Endothelial cell of umbilical vein (primary cell): ENCODE measurements at regions not wholly inside any gene's neighbourhood (a gene's known extent, or its start where the extent isn't known, plus 50 kb on each side); places are given as distances from the start of the nearest gene placed in this dataset.

ENCODE experiments used
- BruUV-seq: library from RNA; stranded (reverse); fragments of 400-500 nt; replicated peaks from 2 replicates; lab custom pipeline; 2021; lab: Mats Ljungman, UMichigan
- CTCF ChIA-PET: fragments of 300-600, 350-600 bp; sonication (Branson Sonifier 250); formaldehyde crosslinking; loops from one replicate; lab custom pipeline; 2021; ENCODE audit warnings: antibody characterized with exemption, inconsistent platforms; lab: Charles Lee
- POLR2A ChIA-PET: fragments of 300-600, 350-600 bp; sonication (Branson Sonifier 250); formaldehyde crosslinking; loops from one replicate; lab custom pipeline; 2021; ENCODE audit warnings: antibody characterized with exemption, inconsistent platforms; lab: Charles Lee
- DNase-seq: peaks from one replicate; pipeline ENCODE4 v3.0.0-alpha.2; 2011; ENCODE audit warnings: low read depth, low spot score
- FAIRE-seq: peaks from 2 replicates; lab custom pipeline; 2011; peaks lifted over from hg19 to GRCh38; lab: Jason Lieb, UNC
- H2AFZ ChIP-seq: 2 replicates; pipeline ENCODE4 v1.6.0; 2012; ENCODE audit warnings: low read depth, low read length, control low read depth, inconsistent platforms
- H3K27ac ChIP-seq: 2 replicates; pipeline ENCODE4 v1.5.1; 2011; ENCODE audit warnings: low read depth, mild to moderate bottlenecking, control low read depth, low read length, moderate library complexity; ENCODE audit not compliant: insufficient read depth
- H3K27me3 ChIP-seq, 2 experiments: 2 replicates each; pipeline versions ENCODE4 v1.6.0 to v1.6.1; 2011; ENCODE audit warnings: low read length in 2 of 2, mixed read lengths in 1 of 2; ENCODE audit not compliant: control insufficient read depth in 2 of 2, insufficient read depth in 2 of 2
- H3K36me3 ChIP-seq, 2 experiments: 2 replicates in 1 of 2; 3 replicates in 1 of 2; pipeline ENCODE4 v1.5.1; 2011; ENCODE audit warnings: low read length in 2 of 2, mild to moderate bottlenecking in 1 of 2, moderate library complexity in 1 of 2; ENCODE audit not compliant: control insufficient read depth in 2 of 2, insufficient read depth in 2 of 2; ENCODE audit errors: extremely low read depth in 1 of 2
- H3K4me1 ChIP-seq: 3 replicates; pipeline ENCODE4 v1.5.1; 2011; ENCODE audit warnings: mild to moderate bottlenecking, low read length; ENCODE audit not compliant: control insufficient read depth, insufficient read depth; ENCODE audit errors: extremely low read depth
- H3K4me2 ChIP-seq: 2 replicates; pipeline ENCODE4 v1.6.1; 2011; ENCODE audit warnings: low read length, control low read depth, mixed read lengths; ENCODE audit not compliant: insufficient read depth
- H3K4me3 ChIP-seq, 3 experiments: fragments of 200-600 bp in 1 of 3; sonication (generic), shearing (Covaris generic) in 1 of 3; replicated peaks in 1 of 3; 2 replicates each; pipeline ENCODE4 v1.5.1; 2011 to 2016; ENCODE audit warnings: control low read depth in 3 of 3, low read length in 3 of 3, mild to moderate bottlenecking in 2 of 3, inconsistent platforms in 1 of 3, low read depth in 1 of 3, moderate library complexity in 1 of 3; ENCODE audit not compliant: insufficient read depth in 1 of 3
- H3K79me2 ChIP-seq: 2 replicates; pipeline ENCODE4 v1.6.0; 2012; ENCODE audit warnings: low read length, inconsistent platforms; ENCODE audit not compliant: control insufficient read depth, insufficient read depth
- H3K9ac ChIP-seq: replicated peaks from 2 replicates; pipeline ENCODE3; 2011; ENCODE audit warnings: low read length, control low read depth; ENCODE audit not compliant: insufficient read depth; ENCODE audit errors: extremely low read depth
- H3K9me1 ChIP-seq: replicated peaks from 3 replicates; pipeline ENCODE4 v1.6.0; 2011; ENCODE audit warnings: mild to moderate bottlenecking, low read length; ENCODE audit not compliant: control insufficient read depth, insufficient read depth; ENCODE audit errors: extremely low read depth
- H3K9me3 ChIP-seq: replicated peaks from 2 replicates; pipeline ENCODE4 v1.5.1; 2012; ENCODE audit warnings: low read length, inconsistent platforms; ENCODE audit not compliant: control insufficient read depth, insufficient read depth
- H4K20me1 ChIP-seq: replicated peaks from 2 replicates; pipeline ENCODE3; 2011; ENCODE audit warnings: mild to moderate bottlenecking, low read length; ENCODE audit not compliant: control insufficient read depth, insufficient read depth; ENCODE audit errors: extremely low read depth
- EZH2 ChIP-seq: IDR thresholded peaks from 2 replicates; pipeline ENCODE4 v1.6.1; 2012; ENCODE audit warnings: borderline replicate concordance, low read depth, mild to moderate bottlenecking, moderate library complexity, low read length, inconsistent platforms; ENCODE audit not compliant: severe bottlenecking
- FOS ChIP-seq: IDR thresholded peaks from 2 replicates; pipeline ENCODE4 v1.6.1; 2011; ENCODE audit warnings: mild to moderate bottlenecking, low read length, moderate library complexity, borderline replicate concordance; ENCODE audit not compliant: insufficient read depth
- GATA2 ChIP-seq: IDR thresholded peaks from 2 replicates; pipeline ENCODE4 v1.7.0; 2011; ENCODE audit warnings: low read depth, mild to moderate bottlenecking, moderate library complexity, mixed read lengths, low read length; ENCODE audit not compliant: insufficient read length, insufficient read depth
- JUN ChIP-seq: IDR thresholded peaks from 2 replicates; pipeline ENCODE4 v1.6.1; 2011; ENCODE audit warnings: borderline replicate concordance, low read depth; ENCODE audit not compliant: insufficient read length, insufficient read depth
- MYC ChIP-seq: IDR thresholded peaks from one replicate; pipeline ENCODE4 v1.6.1; 2011; ENCODE audit warnings: mild to moderate bottlenecking, low read depth, low read length
- POLR2A ChIP-seq: IDR thresholded peaks from 2 replicates; pipeline ENCODE4 v1.6.1; 2012; ENCODE audit warnings: low read depth, mild to moderate bottlenecking, control low read depth, low read length
- POLR2AphosphoS5 ChIP-seq: IDR thresholded peaks from 2 replicates; pipeline ENCODE4 v1.6.1; 2012; ENCODE audit warnings: low read depth, mild to moderate bottlenecking, control low read depth, low read length, moderate library complexity; ENCODE audit not compliant: insufficient read depth
- dilution Hi-C: fragments of 300-500 bp; cut with MboI; formaldehyde crosslinking; loops from one replicate; pipeline ENCODE4 v1.15.0; 2019; ENCODE audit warnings: low sequenced_read_pairs; ENCODE audit not compliant: extremely low pct_ligation_motif_present
- intact Hi-C: fragments of 100-400 bp; cut with micrococcal nuclease; formaldehyde crosslinking; loops from one replicate; pipeline ENCODE4 v1.10.0; 2022
- TF ChIP-seq, protein P1 (sequence below), 2 donors: IDR thresholded peaks; 1 replicate in 1 of 2; 2 replicates in 1 of 2; pipeline ENCODE4 v1.5.1; 2011; ENCODE audit warnings: low read length in 2 of 2, mild to moderate bottlenecking in 2 of 2, moderate library complexity in 2 of 2, control low read depth in 1 of 2, inconsistent platforms in 1 of 2, low read depth in 1 of 2; ENCODE audit not compliant: insufficient read depth in 1 of 2; ENCODE audit errors: extremely low read depth in 1 of 2
- TF ChIP-seq, protein P2 (sequence below): IDR thresholded peaks from 2 replicates; pipeline ENCODE4 v1.6.1; 2011; ENCODE audit not compliant: insufficient read depth, insufficient read length

GRCh38 chr6:148146717-148147462 lies 195.7 kb upstream of the SASH1 start:
- Histone ChIP-seq H3K27me3 (no peaks in the 10 kb centered on the region), H3K79me2 (no peaks in the 10 kb centered on the region), H3K27ac (peak overlapping the region; percentile 99), H3K4me1 (peaks cover 28% of the 10 kb centered on the region), H4K20me1 (no peaks in the 10 kb centered on the region), H3K9me3 (no peaks in the 10 kb centered on the region), H3K9me1 (no peaks in the 10 kb centered on the region), H3K9ac (peak overlapping the region; percentile 68), H3K4me2 (peak overlapping the region; percentile 43), H3K4me3 (no peak overlapping the region), H3K36me3 (no peaks in the 10 kb centered on the region), H2AFZ (no peak overlapping the region)
- DNase-seq (peak; percentile 95), FAIRE-seq (peak; percentile 97)
- TSS peak; percentile 88 for BruUV-seq
- intact Hi-C loops (loop anchor here (1.0 to 2.0 kb wide), 6 partner anchors 56 to 640 kb away; no protein-coding TSS in a partner anchor), dilution Hi-C loops (no loop called here)
- ChIA-PET CTCF (interaction anchor here (0.7 to 3.0 kb wide), 11 partner anchors 11 to 764 kb away, joined by 3 to 28 read pairs (median 4); partner anchors contain the start of gene SAMD5), POLR2A (interaction anchor here (0.6 kb wide), 1 partner anchor 299 kb away, joined by 4 read pairs; no protein-coding TSS in a partner anchor)
- TF ChIP-seq, protein P1, sequence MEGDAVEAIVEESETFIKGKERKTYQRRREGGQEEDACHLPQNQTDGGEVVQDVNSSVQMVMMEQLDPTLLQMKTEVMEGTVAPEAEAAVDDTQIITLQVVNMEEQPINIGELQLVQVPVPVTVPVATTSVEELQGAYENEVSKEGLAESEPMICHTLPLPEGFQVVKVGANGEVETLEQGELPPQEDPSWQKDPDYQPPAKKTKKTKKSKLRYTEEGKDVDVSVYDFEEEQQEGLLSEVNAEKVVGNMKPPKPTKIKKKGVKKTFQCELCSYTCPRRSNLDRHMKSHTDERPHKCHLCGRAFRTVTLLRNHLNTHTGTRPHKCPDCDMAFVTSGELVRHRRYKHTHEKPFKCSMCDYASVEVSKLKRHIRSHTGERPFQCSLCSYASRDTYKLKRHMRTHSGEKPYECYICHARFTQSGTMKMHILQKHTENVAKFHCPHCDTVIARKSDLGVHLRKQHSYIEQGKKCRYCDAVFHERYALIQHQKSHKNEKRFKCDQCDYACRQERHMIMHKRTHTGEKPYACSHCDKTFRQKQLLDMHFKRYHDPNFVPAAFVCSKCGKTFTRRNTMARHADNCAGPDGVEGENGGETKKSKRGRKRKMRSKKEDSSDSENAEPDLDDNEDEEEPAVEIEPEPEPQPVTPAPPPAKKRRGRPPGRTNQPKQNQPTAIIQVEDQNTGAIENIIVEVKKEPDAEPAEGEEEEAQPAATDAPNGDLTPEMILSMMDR (IDR thresholded peaks at IDR 0.05; ENCODE audit: extremely low read depth in 1 of 2, insufficient read depth in 1 of 2, low read depth in 1 of 2, low read length in 2 of 2) = no peak
- no peak for TF ChIP-seq POLR2A
- TF ChIP-seq POLR2AphosphoS5 = peak; percentile 94
- TF ChIP-seq FOS = peak; percentile 97
- TF ChIP-seq GATA2 = peak; percentile 89
- TF ChIP-seq, protein P2, sequence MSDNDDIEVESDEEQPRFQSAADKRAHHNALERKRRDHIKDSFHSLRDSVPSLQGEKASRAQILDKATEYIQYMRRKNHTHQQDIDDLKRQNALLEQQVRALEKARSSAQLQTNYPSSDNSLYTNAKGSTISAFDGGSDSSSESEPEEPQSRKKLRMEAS = peak; percentile 55
- peak; percentile 70 for TF ChIP-seq JUN
- no peak for TF ChIP-seq MYC
- TF ChIP-seq EZH2 = no peak
